T-helper 2 cell (primary cell): ENCODE measurements at regions not wholly inside any gene's neighbourhood (a gene's known extent, or its start where the extent isn't known, plus 50 kb on each side); places are given as distances from the start of the nearest gene placed in this dataset.
"Not testable (repeated sequence)": the region's sequence is repeated elsewhere in the genome, so short reads cannot be mapped to it uniquely, and the experiment has no call there.

Experiments used
- DNase-seq, 5 experiments: peaks; one replicate each; pipeline versions ENCODE4 v3.0.0 to v3.0.0-alpha.2; 2012 to 2022

DNA sequence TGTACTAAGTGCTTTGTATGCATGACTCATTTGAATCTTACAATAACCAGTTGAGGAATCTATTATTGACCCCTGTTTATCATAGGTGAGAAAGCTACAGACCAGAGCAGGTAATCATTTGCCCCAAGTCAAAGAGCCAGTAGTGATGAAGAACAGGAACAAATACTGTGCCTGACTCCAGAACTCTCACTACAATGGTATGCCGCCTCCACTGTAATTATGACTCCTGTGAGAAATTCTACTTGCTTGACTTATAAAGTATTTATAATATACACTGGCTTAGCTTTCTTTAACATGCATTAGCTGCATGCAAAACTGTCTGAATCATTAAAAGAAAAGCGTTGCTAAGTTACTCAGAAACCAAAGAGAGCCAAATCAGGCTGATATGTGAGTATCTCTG is 92.6 kb downstream of the ZNF281 start:
- DNase-seq = no peak

DNA sequence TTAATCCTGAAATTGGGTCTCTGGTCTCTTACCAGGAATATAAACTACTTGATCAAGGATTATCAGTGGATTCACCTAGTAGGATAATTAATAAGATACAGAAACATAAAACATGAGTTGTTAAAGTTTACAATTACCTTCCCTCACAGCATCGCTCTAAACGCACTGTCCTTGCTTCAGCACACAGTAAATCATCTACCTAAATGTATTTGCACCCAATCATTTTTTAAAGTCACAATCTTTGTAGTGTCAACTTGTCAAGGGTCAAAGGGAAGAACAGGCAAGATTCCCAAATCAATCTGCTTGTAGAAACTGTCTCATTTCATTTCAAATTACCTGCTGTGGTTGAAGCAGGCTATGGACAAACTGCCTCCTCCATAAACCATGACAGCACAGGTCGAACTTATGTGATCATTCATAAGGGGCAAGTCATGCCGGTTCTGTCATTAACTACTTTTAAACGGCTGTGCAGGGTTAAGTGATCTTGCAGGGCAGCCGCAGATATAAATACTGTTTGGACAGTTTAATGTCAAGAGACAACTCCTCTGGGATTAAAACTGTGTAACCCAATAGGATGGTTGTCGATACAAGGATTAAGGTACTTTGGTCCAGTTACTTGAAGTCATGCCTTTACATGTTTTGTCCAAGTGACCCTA is 93.6 kb downstream of the ZNF281 start:
- no peak for DNase-seq

DNA sequence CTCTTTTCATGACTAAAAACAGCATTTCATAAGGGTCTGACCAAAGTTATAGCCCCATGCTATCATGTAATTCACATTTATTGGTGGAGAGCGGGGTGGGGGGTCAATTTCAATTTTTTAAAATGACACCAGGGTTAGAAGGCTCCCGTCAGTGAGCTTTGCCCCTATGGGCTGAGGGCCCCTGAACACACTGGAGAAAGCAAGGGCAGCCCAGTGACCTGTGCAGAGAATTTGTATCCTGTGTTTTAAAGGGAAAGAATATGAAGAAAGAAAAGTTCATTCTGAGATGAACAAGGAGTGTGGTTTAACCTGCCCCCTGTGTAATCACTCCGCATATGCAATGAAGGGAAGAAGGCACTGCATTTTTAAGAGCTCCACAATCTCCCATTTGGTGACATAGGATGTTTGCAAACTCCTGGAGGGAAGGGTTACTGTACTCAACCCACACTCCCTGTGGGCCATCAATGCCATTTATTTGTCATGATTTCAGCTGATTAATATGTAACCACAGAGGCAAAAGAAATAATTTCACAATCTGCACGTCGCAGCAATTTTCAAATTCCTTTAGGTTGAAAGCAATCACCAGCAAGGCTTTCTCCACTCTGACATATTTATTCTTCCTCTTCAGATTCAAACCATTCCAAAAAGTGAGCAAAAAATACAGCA is 95.6 kb downstream of the ZNF281 start:
- DNase-seq = no peak

DNA sequence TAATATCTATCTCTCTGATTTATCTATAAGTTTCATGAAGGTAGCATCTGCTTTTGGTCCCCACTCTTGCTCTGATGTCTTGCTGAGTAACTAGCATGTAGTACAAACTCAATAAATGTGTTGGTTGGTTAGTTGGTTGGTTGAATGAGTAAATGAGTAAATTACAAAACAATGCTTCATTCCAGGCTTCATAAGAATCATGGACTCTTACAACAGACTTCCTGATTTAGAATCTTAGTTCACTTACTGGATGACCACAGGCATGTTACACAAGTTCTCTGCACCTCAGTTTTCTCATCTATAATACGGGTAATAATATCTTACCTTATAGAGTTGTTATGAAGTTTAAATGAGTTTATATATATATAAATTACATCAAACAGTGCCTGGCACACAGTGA is 98.6 kb downstream of the ZNF281 start:
- no peak for DNase-seq

DNA sequence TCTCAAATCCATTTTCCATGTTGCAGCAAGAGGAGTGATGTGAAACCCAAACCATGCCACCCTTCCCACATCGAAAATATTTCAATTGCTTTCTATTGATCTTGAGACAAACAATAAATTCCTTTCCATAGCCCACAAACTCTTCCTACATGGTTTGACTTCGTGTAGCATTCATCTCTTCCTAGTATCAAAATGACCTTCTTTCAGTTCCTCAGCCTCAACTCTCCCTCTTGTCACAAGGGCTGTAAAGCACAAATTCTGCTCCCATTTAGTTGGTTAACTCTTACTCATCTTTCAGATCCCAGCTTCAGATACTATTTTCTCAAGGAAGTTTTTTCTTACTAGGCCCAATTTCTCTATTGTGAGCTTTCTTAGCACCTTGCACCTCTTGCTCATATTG is 99.0 kb downstream of the ZNF281 start:
- no peak for DNase-seq

DNA sequence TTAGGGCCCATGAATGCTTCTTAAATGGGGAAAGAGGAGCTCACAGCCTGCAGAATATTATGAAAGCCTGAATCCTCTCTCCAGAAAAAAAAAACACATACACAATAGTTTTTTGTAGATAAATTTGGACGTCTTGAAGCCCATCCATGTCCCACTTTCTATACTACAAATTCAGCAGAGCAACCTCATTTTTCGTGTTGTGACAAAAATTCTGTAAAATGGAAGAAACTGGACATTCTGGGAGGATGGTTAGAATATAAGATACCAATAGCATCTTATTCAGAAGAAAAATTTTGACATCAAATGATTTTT is 102.1 kb downstream of the ZNF281 start:
- no peak for DNase-seq

- DNase-seq = peak in 2 of 5 experiments; percentile 3 to 38
Observed at GRCh38 chr1:200306944-200307754, 102.7 kb downstream of the ZNF281 start.

DNA sequence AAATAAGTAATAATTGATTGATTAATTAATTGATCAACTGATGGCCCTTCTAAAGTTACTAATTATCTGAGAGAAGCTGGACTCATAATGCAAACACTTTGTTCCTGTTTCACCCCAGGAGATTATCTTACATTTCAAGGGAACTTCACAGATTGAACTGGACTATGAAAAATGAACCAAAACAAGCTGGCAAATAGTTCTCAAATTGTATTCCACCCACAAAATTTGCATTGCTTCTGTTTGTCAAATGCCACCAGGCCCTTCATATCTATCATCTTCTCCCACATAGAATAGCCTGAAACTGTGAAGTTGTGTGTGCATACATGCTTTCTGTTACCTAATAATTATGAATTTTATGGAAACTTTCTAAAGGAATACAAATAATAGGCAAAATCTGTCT is 104.0 kb downstream of the ZNF281 start:
- DNase-seq = no peak

DNA sequence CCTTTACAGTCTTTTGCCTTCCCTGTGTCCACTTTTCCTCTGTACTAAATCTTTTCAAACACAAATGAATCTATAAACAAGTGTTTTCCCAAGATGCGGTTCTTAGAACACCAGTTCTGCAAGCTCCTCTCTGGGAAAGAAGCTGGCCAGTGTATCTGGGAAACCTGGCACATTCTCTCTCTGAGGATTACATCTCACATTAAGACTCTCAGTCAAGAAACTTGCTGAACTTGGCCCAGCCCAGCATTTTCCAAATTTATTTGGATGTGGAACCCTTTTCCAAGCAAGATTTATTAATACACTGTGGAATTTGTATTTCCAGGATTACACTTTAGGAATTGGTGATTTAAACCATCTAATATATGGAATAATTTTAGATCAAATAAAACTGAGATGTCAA is 105.7 kb downstream of the ZNF281 start:
- no peak for DNase-seq

- DNase-seq = no peak
Observed at GRCh38 chr1:200302921-200303290, 106.9 kb downstream of the ZNF281 start.

GRCh38 chr1:200302192-200302920 is 107.5 kb downstream of the ZNF281 start:
- peak; percentile 19 to 71 (median 44) for DNase-seq

DNA sequence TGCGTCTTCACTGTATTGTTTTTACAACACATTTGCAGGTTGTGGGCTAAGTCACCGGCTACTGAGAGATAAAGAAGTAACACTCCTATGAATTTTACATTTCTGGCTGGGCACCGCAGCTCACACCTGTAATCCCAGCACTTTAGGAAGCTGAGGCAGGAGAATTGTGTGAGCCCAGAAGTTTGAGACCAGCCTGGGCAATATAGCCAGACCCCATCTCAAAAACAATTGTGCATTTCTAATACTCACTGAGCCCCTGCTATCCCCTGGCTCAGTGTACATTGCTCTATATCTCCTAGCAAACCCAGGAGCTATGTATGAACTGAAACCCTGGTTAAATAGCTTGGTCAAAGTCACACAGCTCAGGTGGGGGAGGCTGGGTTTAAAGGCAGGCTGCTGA is 108.7 kb downstream of the ZNF281 start:
- DNase-seq = no peak

GRCh38 chr1:200299571-200299970 is 110.3 kb downstream of the ZNF281 start:
- no peak for DNase-seq

- DNase-seq = no peak
Observed at GRCh38 chr1:200298242-200298641, 111.6 kb downstream of the ZNF281 start.

DNA sequence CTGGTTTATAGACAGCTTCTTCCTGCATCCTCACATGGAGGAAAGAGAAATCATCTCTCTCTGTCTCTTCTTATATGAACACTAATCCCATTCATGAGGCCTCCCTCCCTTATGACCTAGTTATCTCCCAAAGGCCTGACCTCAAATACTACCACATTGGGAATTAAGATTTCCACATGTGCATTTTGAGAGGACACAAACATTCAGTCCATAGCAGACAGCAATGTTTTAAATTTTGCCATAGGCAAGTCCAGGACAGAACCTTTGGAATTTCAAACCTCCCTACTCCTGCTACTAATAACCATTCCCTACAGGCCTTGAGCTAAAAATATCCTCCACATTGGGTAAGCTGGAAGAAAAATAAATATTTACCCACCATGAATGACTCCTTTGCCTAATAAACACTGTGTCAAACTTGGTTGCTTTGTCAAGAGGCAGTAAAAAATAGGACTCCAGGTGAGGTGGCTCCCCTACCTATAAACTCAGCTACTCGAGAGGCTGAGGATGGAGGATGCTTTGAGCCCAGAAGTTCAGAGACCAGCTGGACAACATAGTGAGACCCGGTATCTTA is 113.7 kb downstream of the ZNF281 start:
- DNase-seq = no peak

DNA sequence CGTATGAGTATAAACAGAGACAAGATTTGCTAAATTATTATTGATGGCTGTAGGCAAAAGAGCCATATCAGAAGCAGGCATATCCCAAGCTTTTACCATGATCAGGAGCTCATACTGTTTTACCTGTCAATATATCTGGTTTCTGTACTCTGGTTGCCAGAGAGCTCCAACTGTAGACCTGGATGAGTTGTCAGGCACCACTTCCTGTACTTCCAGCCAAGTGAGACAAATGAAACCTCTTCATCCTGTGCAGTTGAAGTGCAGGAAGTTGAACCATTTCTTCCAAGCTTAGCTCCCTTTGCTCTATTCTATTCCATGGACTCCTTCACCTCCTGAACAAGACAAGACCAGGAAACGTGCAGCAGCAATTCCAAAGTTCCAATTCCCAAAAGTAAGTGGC is 115.6 kb downstream of the ZNF281 start:
- no peak for DNase-seq

DNA sequence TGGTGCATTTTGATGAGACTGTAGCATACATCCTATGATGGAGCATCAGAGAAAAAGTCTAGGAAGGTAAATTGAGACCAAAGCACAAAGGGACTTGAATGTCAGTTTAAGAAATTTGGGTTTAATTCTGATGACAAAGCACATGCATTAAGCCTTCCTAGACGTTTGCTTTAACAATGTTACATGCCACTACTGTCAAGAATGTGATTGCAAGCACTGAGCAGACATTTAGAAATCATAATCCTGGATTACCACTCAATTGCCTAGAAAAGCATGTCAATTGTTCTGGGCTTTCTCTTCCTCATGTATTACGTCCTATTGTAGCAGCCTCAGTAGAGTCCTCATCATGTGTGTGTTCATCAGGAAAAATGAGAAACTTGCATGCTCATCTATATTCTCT is 117.1 kb downstream of the ZNF281 start:
- no peak for DNase-seq

- DNase-seq = no peak
Observed at GRCh38 chr1:200291106-200291505, 118.7 kb downstream of the ZNF281 start.

DNA sequence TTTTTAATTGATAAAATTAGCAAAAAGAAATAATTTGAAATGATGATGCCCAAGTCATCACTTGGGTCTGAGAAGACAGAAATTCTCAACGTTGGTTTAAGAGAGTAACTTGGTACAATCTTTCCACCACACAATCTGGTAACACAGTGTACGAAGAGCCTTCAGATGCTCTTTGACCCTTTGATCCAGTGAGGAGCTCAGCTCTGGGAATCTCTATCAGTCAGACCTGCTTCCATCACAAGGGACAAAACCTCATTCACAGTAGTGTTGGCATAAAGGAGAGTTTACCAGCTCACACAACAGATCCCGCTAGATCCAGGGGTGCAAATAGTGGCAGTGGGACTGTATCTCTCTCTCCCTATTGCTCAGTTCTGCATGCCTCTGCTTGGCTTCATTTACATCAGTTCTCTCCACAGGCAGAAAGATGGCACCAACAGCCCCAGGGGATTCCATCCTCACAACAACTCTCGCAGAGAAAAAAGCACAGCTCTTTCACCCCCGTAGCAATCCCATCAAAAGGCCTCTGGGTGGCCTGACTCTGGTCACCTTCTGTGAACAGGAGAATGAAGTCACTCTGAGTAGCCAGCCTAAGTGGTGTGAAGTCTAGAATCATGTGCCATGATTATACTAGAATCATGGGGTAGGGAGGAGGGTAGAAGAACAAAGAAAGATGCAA is 119.7 kb downstream of the ZNF281 start:
- no peak for DNase-seq

GRCh38 chr1:200288226-200288625 is 121.6 kb downstream of the ZNF281 start:
- no peak for DNase-seq

DNA sequence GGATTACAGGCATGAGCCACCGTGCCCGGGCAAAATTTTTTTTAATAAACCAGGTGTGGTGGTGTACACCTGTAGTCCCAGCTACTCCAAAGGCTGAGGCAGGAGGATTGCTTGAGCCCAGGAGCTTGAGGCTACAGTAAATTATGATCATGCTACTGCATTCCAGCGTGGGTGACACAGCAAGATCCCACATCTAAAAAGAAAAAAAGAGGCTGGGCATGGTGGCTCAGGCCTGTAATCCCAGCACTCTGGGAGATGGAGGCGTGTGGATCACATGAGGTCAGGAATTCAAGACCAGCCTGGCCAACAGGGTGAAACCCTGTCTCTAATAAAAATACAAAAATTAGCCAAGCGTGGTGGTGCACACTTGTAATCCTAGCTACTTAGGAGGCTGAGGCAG is 125.6 kb downstream of the ZNF281 start:
- not testable (repeated sequence) for DNase-seq

DNA sequence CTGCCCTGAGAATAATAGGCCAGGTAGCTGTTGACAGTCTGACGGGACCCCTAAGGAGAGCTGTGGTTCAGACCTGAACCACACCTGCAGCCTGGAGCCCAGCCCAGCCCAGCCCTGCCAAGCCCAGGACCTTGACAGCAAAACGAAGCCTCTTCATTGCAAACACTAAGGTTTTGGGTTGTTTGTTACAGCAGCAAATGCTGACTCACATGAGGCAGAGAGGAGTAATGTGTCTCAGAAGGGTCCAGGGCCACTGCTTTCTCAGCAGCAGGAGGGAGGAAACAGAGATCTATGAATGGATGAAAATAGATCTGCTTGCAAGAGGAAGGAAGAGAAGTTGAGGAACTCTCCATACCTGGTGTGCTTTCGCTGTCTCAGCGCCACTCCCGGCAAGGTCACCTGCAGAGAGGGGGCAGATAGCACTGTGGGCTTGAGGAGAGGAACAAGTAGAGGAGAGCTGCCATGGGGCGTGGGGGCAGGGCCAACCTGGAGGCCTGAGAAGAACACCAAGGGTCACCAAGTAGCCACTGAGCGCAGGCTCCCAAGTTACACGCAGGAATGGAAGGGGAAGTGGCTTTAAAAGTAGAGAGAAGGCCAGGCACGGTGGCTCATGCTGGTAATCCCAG is 127.2 kb downstream of the ZNF281 start:
- no peak for DNase-seq
